NB4 (cell line): ENCODE measurements at regions not wholly inside any gene's neighbourhood (a gene's known extent, or its start where the extent isn't known, plus 50 kb on each side); places are given as distances from the start of the nearest gene placed in this dataset.
A peak's percentile ranks its signal among the peaks of the same experiment; 100 is the strongest.

Source experiments
- DNase-seq: peaks from one replicate; pipeline ENCODE4 v3.0.0; 2010; ENCODE audit warnings: low read depth
- H3K4me3 ChIP-seq: one replicate; pipeline ENCODE4 v1.5.1; 2011; ENCODE audit warnings: mild to moderate bottlenecking, low read depth, low read length, moderate library complexity
- MAX ChIP-seq: IDR thresholded peaks from 2 replicates; pipeline ENCODE4 v1.6.1; 2011; ENCODE audit warnings: low read depth, low read length
- MYC ChIP-seq: IDR thresholded peaks from 2 replicates; pipeline ENCODE4 v1.6.1; 2011; ENCODE audit warnings: low read depth, low read length
- POLR2A ChIP-seq: IDR thresholded peaks from 2 replicates; pipeline ENCODE4 v1.6.1; 2011; ENCODE audit warnings: mild to moderate bottlenecking; ENCODE audit not compliant: insufficient read length; ENCODE audit errors: extremely low read depth
- TF ChIP-seq, protein P1 (sequence below): IDR thresholded peaks from one replicate; pipeline ENCODE4 v1.5.1; 2012; ENCODE audit warnings: low read depth, low read length

DNA sequence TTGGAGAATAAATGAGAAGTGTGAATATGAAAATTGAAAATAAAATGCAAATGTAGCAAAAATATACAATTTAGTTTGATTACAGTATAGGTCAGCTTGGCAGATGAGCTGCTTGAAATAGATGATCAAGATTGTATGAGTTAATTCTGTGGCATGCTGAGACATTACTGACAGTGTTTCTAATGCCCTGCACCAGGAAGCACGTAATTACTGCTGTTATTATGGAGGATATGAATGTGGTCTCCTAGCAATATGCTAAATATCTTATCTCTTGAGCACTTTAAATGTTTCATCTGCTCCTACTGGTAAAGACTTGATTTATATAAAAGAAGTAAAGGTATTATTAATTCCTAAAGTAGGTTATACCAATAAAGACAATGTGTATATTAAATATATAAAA, 1015.5 kb downstream of the PLOD2 start:
- H3K4me3 ChIP-seq: no peak overlapping the region
- DNase-seq: peak; percentile 57
- no peak for TF ChIP-seq MYC
- no peak for TF ChIP-seq POLR2A
- no peak for TF ChIP-seq MAX
- TF ChIP-seq, protein P1, sequence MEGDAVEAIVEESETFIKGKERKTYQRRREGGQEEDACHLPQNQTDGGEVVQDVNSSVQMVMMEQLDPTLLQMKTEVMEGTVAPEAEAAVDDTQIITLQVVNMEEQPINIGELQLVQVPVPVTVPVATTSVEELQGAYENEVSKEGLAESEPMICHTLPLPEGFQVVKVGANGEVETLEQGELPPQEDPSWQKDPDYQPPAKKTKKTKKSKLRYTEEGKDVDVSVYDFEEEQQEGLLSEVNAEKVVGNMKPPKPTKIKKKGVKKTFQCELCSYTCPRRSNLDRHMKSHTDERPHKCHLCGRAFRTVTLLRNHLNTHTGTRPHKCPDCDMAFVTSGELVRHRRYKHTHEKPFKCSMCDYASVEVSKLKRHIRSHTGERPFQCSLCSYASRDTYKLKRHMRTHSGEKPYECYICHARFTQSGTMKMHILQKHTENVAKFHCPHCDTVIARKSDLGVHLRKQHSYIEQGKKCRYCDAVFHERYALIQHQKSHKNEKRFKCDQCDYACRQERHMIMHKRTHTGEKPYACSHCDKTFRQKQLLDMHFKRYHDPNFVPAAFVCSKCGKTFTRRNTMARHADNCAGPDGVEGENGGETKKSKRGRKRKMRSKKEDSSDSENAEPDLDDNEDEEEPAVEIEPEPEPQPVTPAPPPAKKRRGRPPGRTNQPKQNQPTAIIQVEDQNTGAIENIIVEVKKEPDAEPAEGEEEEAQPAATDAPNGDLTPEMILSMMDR: no peak

- DNase-seq: no peak
- no peak overlapping the region for H3K4me3 ChIP-seq
- TF ChIP-seq POLR2A (no peak), MYC (no peak), MAX (no peak)
- TF ChIP-seq, protein P1: no peak
Measured at GRCh38 chr3:145159640-145160039, 1001.3 kb downstream of the PLOD2 start.

GRCh38 chr3:145170121-145170520, 990.9 kb downstream of the PLOD2 start:
- no peak overlapping the region for H3K4me3 ChIP-seq
- DNase-seq: no peak
- no peak for TF ChIP-seq MYC
- no peak for TF ChIP-seq POLR2A
- TF ChIP-seq, protein P1: no peak
- TF ChIP-seq MAX: no peak

DNA sequence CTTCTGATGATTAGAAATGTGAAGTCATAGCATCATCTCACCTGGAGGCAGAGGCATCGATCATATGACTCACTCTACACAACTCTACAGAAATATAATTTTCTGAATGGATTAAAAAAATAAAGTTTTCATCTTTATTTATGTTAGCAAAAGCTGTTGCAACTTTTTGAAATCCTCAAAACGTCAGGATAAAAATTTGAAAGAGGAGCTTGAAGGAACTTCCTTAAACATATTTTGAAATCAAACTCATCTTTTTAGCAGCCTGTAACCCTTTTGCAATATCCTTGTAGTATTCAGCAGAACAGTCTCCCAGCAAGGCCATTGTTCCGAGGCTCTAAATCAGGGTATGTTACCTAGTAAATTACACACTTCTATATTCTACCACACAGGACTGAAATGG, 985.4 kb downstream of the PLOD2 start:
- DNase-seq: peak; percentile 20
- TF ChIP-seq, protein P1: no peak
- TF ChIP-seq POLR2A: no peak
- TF ChIP-seq MAX: no peak
- TF ChIP-seq MYC: no peak

GRCh38 chr3:145176907-145177306, 984.1 kb downstream of the PLOD2 start:
- TF ChIP-seq, protein P1: no peak
- TF ChIP-seq MYC (no peak), POLR2A (no peak), MAX (no peak)
- DNase-seq: no peak
- H3K4me3 ChIP-seq: no peak overlapping the region

More for the DNA sequence above, 985.4 kb downstream of the PLOD2 start:
- no peak overlapping the region for H3K4me3 ChIP-seq

- TF ChIP-seq POLR2A (no peak), MAX (no peak), MYC (no peak)
- TF ChIP-seq, protein P1: no peak
- DNase-seq: no peak
- H3K4me3 ChIP-seq: no peak overlapping the region
Measured at GRCh38 chr3:145177828-145178227, 983.2 kb downstream of the PLOD2 start.
